Neural cell (in vitro differentiated cells): ENCODE measurements at regions not wholly inside any gene's neighbourhood (a gene's known extent, or its start where the extent isn't known, plus 50 kb on each side); places are given as distances from the start of the nearest gene placed in this dataset.

Experiments
- H2AFZ ChIP-seq: fragments of 200-600, 300-800 bp; sonication (generic), shearing (Covaris generic); 2 replicates; pipeline ENCODE4 v1.6.0; 2014; ENCODE audit warnings: low read depth, mild to moderate bottlenecking, antibody characterized with exemption, low read length, moderate library complexity
- H3F3A ChIP-seq: fragments of 200-600 bp; shearing (Covaris generic); 2 replicates; pipeline ENCODE4 v1.6.1; 2016; ENCODE audit warnings: mild to moderate bottlenecking, moderate library complexity, mixed read lengths, antibody characterized with exemption, low read length; ENCODE audit not compliant: insufficient read depth, poor library complexity, severe bottlenecking
- H3K27ac ChIP-seq: fragments of 200-600, 300-800 bp; sonication (generic), shearing (Covaris generic); 2 replicates; pipeline ENCODE4 v1.5.1; 2014; ENCODE audit warnings: mild to moderate bottlenecking, low read length, moderate library complexity
- H3K27me3 ChIP-seq: fragments of 300-800, 200-600 bp; sonication (generic), shearing (Covaris generic); 2 replicates; pipeline ENCODE4 v1.6.0; 2014; ENCODE audit warnings: mild to moderate bottlenecking, low read depth, low read length, moderate library complexity; ENCODE audit not compliant: insufficient read depth
- H3K36me3 ChIP-seq: fragments of 300-800, 200-600 bp; sonication (generic), shearing (Covaris generic); 2 replicates; pipeline ENCODE4 v1.5.1; 2014; ENCODE audit warnings: mild to moderate bottlenecking, antibody characterized with exemption, low read length, moderate library complexity; ENCODE audit not compliant: insufficient read depth
- H3K4me2 ChIP-seq: fragments of 300-800, 200-600 bp; sonication (generic), shearing (Covaris generic); 2 replicates; pipeline ENCODE4 v1.6.0; 2014; ENCODE audit warnings: mild to moderate bottlenecking, low read length
- H3K4me3 ChIP-seq: fragments of 300-800, 200-600 bp; sonication (generic), shearing (Covaris generic); 2 replicates; pipeline ENCODE4 v1.5.1; 2014; ENCODE audit warnings: mild to moderate bottlenecking, low read length, moderate library complexity
- H3K79me2 ChIP-seq: fragments of 200-600 bp; shearing (Covaris generic); replicated peaks from 2 replicates; pipeline ENCODE4 v1.6.0; 2014; ENCODE audit warnings: mild to moderate bottlenecking, low read length, moderate library complexity; ENCODE audit not compliant: insufficient read depth
- H3K9ac ChIP-seq: fragments of 300-800, 200-600 bp; sonication (generic), shearing (Covaris generic); 2 replicates; pipeline ENCODE4 v1.6.1; 2016; ENCODE audit warnings: mild to moderate bottlenecking, low read length, mixed read lengths
- H3K9me2 ChIP-seq: fragments of 200-600 bp; shearing (Covaris generic); 2 replicates; pipeline ENCODE4 v1.6.1; 2016; ENCODE audit warnings: mild to moderate bottlenecking, low read length, mixed read lengths; ENCODE audit not compliant: insufficient read depth
- H3K9me3 ChIP-seq: fragments of 200-600, 300-800 bp; sonication (generic), shearing (Covaris generic); 2 replicates; pipeline ENCODE4 v1.6.1; 2016; ENCODE audit warnings: mild to moderate bottlenecking, mixed run types, low read length, moderate library complexity, mixed read lengths
- H4K20me1 ChIP-seq: fragments of 200-600 bp; shearing (Covaris generic); 2 replicates; pipeline ENCODE4 v1.6.1; 2016; ENCODE audit warnings: mild to moderate bottlenecking, mixed run types; ENCODE audit not compliant: insufficient read depth
- EP300 ChIP-seq: fragments of 450-650 bp; conservative IDR thresholded peaks from 2 replicates; pipeline ENCODE4 v1.6.1; 2014; ENCODE audit warnings: antibody characterized with exemption, mild to moderate bottlenecking, moderate library complexity; ENCODE audit not compliant: poor library complexity, severe bottlenecking
- EZH2 ChIP-seq: fragments of 200-600, 300-800 bp; shearing (Covaris generic), sonication (generic); IDR thresholded peaks from 2 replicates; pipeline ENCODE4 v1.6.1; 2014; ENCODE audit warnings: antibody characterized with exemption, low read length, borderline replicate concordance, mild to moderate bottlenecking; ENCODE audit not compliant: insufficient read depth, poor library complexity, severe bottlenecking
- POLR2AphosphoS5 ChIP-seq: IDR thresholded peaks from 2 replicates; pipeline ENCODE4 v1.6.1; 2012
- RAD21 ChIP-seq: fragments of 450-650 bp; conservative IDR thresholded peaks from 2 replicates; pipeline ENCODE4 v1.6.1; 2014; ENCODE audit warnings: antibody characterized with exemption, mild to moderate bottlenecking, moderate library complexity
- REST ChIP-seq: IDR thresholded peaks from 2 replicates; pipeline ENCODE4 v1.6.1; 2012; ENCODE audit warnings: borderline replicate concordance
- SMC3 ChIP-seq: fragments of 450-650 bp; conservative IDR thresholded peaks from 2 replicates; pipeline ENCODE4 v1.6.1; 2014; ENCODE audit warnings: antibody characterized with exemption, mild to moderate bottlenecking, moderate library complexity; ENCODE audit not compliant: poor library complexity

- H3F3A ChIP-seq: no peaks in the 10 kb centered on the region
- H3K36me3 ChIP-seq: no peaks in the 10 kb centered on the region
- no peak overlapping the region for H3K4me2 ChIP-seq
- H3K9me2 ChIP-seq: no peaks in the 10 kb centered on the region
- H2AFZ ChIP-seq: no peak overlapping the region
- no peak overlapping the region for H3K27ac ChIP-seq
- TF ChIP-seq SMC3 (no peak), POLR2AphosphoS5 (no peak), RAD21 (no peak), REST (no peak), EP300 (no peak)
- H3K27me3 ChIP-seq: no peaks in the 10 kb centered on the region
- H3K9ac ChIP-seq: no peak overlapping the region
- H3K4me3 ChIP-seq: no peak overlapping the region
- no peaks in the 10 kb centered on the region for H3K9me3 ChIP-seq
- no peaks in the 10 kb centered on the region for H4K20me1 ChIP-seq
- H3K79me2 ChIP-seq: no peaks in the 10 kb centered on the region
These were observed 236.7 kb downstream of the GLRX3 start for GRCh38 chr10:130372866-130373265.

- H3F3A ChIP-seq: no peaks in the 10 kb centered on the region
- TF ChIP-seq EZH2 (no peak), REST (no peak)
These were observed 241.9 kb downstream of the GLRX3 start for GRCh38 chr10:130377986-130378540.

More at GRCh38 chr10:130377986-130378540, 241.9 kb downstream of the GLRX3 start:
- no peaks in the 10 kb centered on the region for H3K27me3 ChIP-seq
- H3K27ac ChIP-seq: no peak overlapping the region
- no peaks in the 10 kb centered on the region for H4K20me1 ChIP-seq
- no peaks in the 10 kb centered on the region for H3K79me2 ChIP-seq
- H3K36me3 ChIP-seq: no peaks in the 10 kb centered on the region
- H3K4me2 ChIP-seq: no peak overlapping the region
- H3K9me3 ChIP-seq: no peaks in the 10 kb centered on the region
- no peak overlapping the region for H3K9ac ChIP-seq
- no peak overlapping the region for H2AFZ ChIP-seq
- no peaks in the 10 kb centered on the region for H3K9me2 ChIP-seq
- H3K4me3 ChIP-seq: no peak overlapping the region
